DND-41 (cell line): ENCODE measurements at regions not wholly inside any gene's neighbourhood (a gene's known extent, or its start where the extent isn't known, plus 50 kb on each side); places are given as distances from the start of the nearest gene placed in this dataset.

Source experiments
- ATAC-seq: fragments of 200-7000 bp; cut with Tn5 transposase; 3 replicates; pipeline ENCODE4 v1.9.1; 2021; ENCODE audit warnings: low read depth; ENCODE audit not compliant: insufficient read depth
- DNase-seq: peaks from one replicate; pipeline ENCODE4 v3.0.0-alpha.2; 2020
- H2AFZ ChIP-seq: 2 replicates; pipeline ENCODE4 v1.6.0; 2012; ENCODE audit warnings: low read depth, low read length
- H3K27ac ChIP-seq: 2 replicates; pipeline ENCODE4 v1.5.1; 2012; ENCODE audit warnings: low read length, inconsistent platforms
- H3K27me3 ChIP-seq: fragments of 200-600 bp; sonication (generic); 2 replicates; pipeline ENCODE4 v1.6.0; 2012; ENCODE audit warnings: low read length, mild to moderate bottlenecking, inconsistent platforms; ENCODE audit not compliant: insufficient read depth, poor library complexity
- H3K36me3 ChIP-seq: 2 replicates; pipeline ENCODE4 v1.5.1; 2012; ENCODE audit warnings: low read length, inconsistent platforms; ENCODE audit not compliant: insufficient read depth
- H3K4me1 ChIP-seq: 2 replicates; pipeline ENCODE4 v1.5.1; 2012; ENCODE audit warnings: mild to moderate bottlenecking, low read length; ENCODE audit not compliant: insufficient read depth
- H3K4me2 ChIP-seq: 2 replicates; pipeline ENCODE4 v1.6.0; 2012; ENCODE audit warnings: mild to moderate bottlenecking, moderate library complexity, low read length, inconsistent platforms; ENCODE audit not compliant: insufficient read depth
- H3K4me3 ChIP-seq, 2 experiments: fragments of 200-600 bp in 1 of 2; shearing (Covaris generic) in 1 of 2; 2 replicates each; pipeline ENCODE4 v1.5.1; 2012 to 2016; ENCODE audit warnings: inconsistent platforms in 2 of 2, low read length in 2 of 2, mild to moderate bottlenecking in 2 of 2, low read depth in 1 of 2, moderate library complexity in 1 of 2
- H3K79me2 ChIP-seq: 2 replicates; pipeline ENCODE4 v1.6.0; 2012; ENCODE audit warnings: low read length, inconsistent platforms; ENCODE audit not compliant: insufficient read depth
- H3K9ac ChIP-seq: 2 replicates; pipeline ENCODE4 v1.6.0; 2012; ENCODE audit warnings: low read depth, mild to moderate bottlenecking, inconsistent platforms, low read length, moderate library complexity
- H3K9me3 ChIP-seq: 2 replicates; pipeline ENCODE4 v1.5.1; 2012; ENCODE audit warnings: low read length, moderate library complexity, mild to moderate bottlenecking, inconsistent platforms; ENCODE audit not compliant: insufficient read depth, severe bottlenecking
- H4K20me1 ChIP-seq: 2 replicates; pipeline ENCODE4 v1.6.0; 2012; ENCODE audit warnings: low read length; ENCODE audit not compliant: insufficient read depth
- EZH2 ChIP-seq: IDR thresholded peaks from 3 replicates; pipeline ENCODE4 v1.6.1; 2012; ENCODE audit warnings: borderline replicate concordance, low read depth, mild to moderate bottlenecking, moderate library complexity, low read length, inconsistent platforms; ENCODE audit not compliant: severe bottlenecking
- TF ChIP-seq, protein P1 (sequence below): IDR thresholded peaks from 2 replicates; pipeline ENCODE4 v1.5.1; 2012; ENCODE audit warnings: borderline replicate concordance, low read length, moderate library complexity, mild to moderate bottlenecking; ENCODE audit not compliant: poor library complexity, severe bottlenecking; ENCODE audit errors: extremely low read depth

DNA sequence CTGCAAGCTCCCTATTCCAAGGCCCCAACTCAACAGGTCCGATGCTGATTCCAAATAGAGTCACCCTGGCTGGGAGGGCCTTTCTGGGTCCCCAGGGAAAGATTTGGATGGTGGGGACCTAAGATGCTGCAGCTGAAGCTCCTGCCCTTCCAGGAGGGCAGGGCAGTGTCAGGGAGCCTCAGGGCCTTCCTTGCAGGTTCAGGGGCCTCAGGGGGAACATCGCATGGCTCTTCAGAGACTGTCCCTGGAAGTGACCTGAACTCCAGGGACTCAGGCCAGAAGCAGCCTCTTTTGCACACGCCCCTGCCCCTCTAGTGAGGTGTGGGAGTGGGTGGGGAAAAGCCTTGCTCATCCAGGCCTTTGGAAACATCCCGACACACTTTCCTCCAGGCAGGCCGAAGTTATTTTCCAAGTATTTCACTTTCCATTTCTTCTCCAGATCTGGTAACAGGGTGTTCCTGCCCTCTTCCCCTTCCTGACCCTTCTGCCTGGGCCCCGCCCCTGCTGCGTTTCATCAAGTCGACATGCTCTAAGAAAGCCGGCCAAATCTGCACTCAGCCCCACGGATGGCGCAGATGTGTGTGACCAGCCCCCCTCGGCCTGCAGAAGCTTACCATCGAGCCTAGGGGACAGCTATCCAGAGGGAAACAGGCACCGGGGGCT is 159.5 kb downstream of the FGF18 start:
- no peak for TF ChIP-seq EZH2
- TF ChIP-seq, protein P1, sequence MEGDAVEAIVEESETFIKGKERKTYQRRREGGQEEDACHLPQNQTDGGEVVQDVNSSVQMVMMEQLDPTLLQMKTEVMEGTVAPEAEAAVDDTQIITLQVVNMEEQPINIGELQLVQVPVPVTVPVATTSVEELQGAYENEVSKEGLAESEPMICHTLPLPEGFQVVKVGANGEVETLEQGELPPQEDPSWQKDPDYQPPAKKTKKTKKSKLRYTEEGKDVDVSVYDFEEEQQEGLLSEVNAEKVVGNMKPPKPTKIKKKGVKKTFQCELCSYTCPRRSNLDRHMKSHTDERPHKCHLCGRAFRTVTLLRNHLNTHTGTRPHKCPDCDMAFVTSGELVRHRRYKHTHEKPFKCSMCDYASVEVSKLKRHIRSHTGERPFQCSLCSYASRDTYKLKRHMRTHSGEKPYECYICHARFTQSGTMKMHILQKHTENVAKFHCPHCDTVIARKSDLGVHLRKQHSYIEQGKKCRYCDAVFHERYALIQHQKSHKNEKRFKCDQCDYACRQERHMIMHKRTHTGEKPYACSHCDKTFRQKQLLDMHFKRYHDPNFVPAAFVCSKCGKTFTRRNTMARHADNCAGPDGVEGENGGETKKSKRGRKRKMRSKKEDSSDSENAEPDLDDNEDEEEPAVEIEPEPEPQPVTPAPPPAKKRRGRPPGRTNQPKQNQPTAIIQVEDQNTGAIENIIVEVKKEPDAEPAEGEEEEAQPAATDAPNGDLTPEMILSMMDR = no peak
- Histone ChIP-seq H3K36me3 (no peaks in the 10 kb centered on the region), H3K27me3 (peaks cover 5% of the 10 kb centered on the region), H3K4me1 (no peaks in the 10 kb centered on the region), H2AFZ (no peak overlapping the region), H3K4me3 (no peak overlapping the region), H3K4me2 (no peak overlapping the region), H3K9me3 (no peaks in the 10 kb centered on the region), H3K27ac (no peak overlapping the region), H4K20me1 (no peaks in the 10 kb centered on the region), H3K79me2 (no peaks in the 10 kb centered on the region), H3K9ac (no peak overlapping the region)
- ATAC-seq (no peak), DNase-seq (no peak)

- Histone ChIP-seq H2AFZ (no peak overlapping the region), H3K9ac (no peak overlapping the region), H4K20me1 (no peaks in the 10 kb centered on the region), H3K4me3 (no peak overlapping the region), H3K27ac (no peak overlapping the region), H3K79me2 (no peaks in the 10 kb centered on the region), H3K36me3 (no peaks in the 10 kb centered on the region), H3K27me3 (peaks cover 5% of the 10 kb centered on the region), H3K4me2 (no peak overlapping the region), H3K4me1 (no peaks in the 10 kb centered on the region), H3K9me3 (no peaks in the 10 kb centered on the region)
- TF ChIP-seq, protein P1 = no peak
- DNase-seq = no peak
- no peak for ATAC-seq
These were observed 160.5 kb downstream of the FGF18 start for GRCh38 chr5:171579976-171580411.

DNA sequence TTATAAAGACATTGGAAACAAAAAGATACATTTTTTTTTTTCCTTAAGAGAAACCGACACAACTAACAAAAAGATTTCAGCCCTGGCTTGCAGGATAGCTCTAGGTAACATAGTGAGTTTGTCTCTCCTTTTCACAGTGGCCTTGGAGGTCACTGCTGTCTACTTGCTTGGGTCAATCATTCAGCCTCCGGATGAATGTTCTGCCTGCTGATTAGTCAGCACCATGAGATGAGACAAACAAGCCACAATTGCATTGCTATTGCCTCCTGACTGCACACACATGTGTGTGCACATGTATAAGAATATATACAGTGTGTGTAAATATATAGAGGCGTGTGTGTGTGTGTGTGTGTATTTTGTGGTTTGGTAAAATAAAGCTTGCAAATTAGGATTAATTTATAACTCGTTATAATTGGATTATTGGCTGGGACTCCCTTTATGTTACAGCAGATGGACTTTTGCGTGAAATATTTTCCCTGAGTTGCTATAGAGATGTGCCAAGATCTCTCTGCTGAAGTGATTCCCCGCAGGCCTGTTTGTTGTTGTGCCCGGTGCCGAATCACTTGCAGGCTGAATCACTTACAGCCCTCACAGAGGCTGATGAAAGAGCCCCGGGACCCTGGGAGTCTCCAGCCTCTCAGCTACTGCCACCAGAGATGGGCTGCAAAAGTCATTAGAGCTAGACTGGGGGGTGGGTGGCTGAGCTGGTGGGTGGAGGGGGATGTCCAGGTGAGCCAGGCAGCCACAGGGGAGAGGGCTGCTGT is 161.2 kb downstream of the FGF18 start:
- Histone ChIP-seq H3K27ac (no peak overlapping the region), H3K36me3 (no peaks in the 10 kb centered on the region), H3K9ac (no peak overlapping the region), H3K4me3 (no peak overlapping the region), H3K79me2 (no peaks in the 10 kb centered on the region), H3K4me2 (no peak overlapping the region), H2AFZ (no peak overlapping the region), H4K20me1 (no peaks in the 10 kb centered on the region), H3K27me3 (peaks cover 5% of the 10 kb centered on the region), H3K4me1 (no peaks in the 10 kb centered on the region), H3K9me3 (no peaks in the 10 kb centered on the region)
- TF ChIP-seq EZH2 = no peak
- TF ChIP-seq, protein P1 = no peak
- DNase-seq = no peak
- no peak for ATAC-seq
